B cell (primary cell): ENCODE measurements at regions not wholly inside any gene's neighbourhood (a gene's known extent, or its start where the extent isn't known, plus 50 kb on each side); places are given as distances from the start of the nearest gene placed in this dataset.

ENCODE experiments used
- EZH2 ChIP-seq: IDR thresholded peaks from 2 replicates; pipeline ENCODE4 v1.6.1; 2012; ENCODE audit warnings: borderline replicate concordance, low read depth, mild to moderate bottlenecking, moderate library complexity, low read length; ENCODE audit not compliant: insufficient read depth, poor library complexity, severe bottlenecking
- TF ChIP-seq, protein P1 (sequence below): fragments of 200-600 bp; IDR thresholded peaks from one replicate; pipeline ENCODE4 v1.8.0; 2022; ENCODE audit warnings: antibody characterized with exemption, mild to moderate bottlenecking

GRCh38 chr12:90897986-90898385 is 57.0 kb downstream of the CCER1 start:
- TF ChIP-seq, protein P1, sequence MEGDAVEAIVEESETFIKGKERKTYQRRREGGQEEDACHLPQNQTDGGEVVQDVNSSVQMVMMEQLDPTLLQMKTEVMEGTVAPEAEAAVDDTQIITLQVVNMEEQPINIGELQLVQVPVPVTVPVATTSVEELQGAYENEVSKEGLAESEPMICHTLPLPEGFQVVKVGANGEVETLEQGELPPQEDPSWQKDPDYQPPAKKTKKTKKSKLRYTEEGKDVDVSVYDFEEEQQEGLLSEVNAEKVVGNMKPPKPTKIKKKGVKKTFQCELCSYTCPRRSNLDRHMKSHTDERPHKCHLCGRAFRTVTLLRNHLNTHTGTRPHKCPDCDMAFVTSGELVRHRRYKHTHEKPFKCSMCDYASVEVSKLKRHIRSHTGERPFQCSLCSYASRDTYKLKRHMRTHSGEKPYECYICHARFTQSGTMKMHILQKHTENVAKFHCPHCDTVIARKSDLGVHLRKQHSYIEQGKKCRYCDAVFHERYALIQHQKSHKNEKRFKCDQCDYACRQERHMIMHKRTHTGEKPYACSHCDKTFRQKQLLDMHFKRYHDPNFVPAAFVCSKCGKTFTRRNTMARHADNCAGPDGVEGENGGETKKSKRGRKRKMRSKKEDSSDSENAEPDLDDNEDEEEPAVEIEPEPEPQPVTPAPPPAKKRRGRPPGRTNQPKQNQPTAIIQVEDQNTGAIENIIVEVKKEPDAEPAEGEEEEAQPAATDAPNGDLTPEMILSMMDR = no peak
- no peak for TF ChIP-seq EZH2
